ENCODE measurements at regions not wholly inside any gene's neighbourhood (a gene's known extent, or its start where the extent isn't known, plus 50 kb on each side); places are given as distances from the start of the nearest gene placed in this dataset.
"Not testable (repeated sequence)": the region's sequence is repeated elsewhere in the genome, so short reads cannot be mapped to it uniquely, and the experiment has no call there.

GRCh38 chr12:58336581-58337242 lies 395.3 kb downstream of the ATP23 start:
- intact Hi-C loops (cut with DNase I, micrococcal nuclease); ATAC-seq; POLR2A ChIA-PET; DNase-seq; H3K36me3 Mint-ChIP-seq (ENCODE audit: low read depth); CTCF ChIA-PET; H3K27ac Mint-ChIP-seq; H3K27me3 Mint-ChIP-seq; H3K4me1 Mint-ChIP-seq; H3K4me3 Mint-ChIP-seq; H3K9me3 Mint-ChIP-seq (ENCODE audit: low read depth): not testable (repeated sequence)

DNA sequence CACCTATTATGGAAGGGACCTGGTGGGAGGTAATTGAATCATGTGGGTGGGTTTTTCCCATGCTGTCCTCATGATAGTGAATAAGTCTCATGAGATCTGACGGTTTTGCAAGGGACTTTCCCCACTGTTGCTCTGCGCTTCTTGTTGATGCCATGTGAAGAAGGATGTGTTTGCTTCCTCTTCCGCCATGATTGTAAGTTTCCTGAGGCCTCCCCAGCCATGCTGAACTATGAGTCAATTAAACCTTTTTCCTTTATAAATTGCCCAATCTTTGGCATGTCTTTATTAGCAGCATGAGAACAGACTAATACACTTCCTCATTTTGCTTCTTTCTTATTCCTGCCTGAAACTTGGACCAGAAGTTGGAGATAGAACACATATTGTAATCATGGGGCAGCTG lies 396.2 kb downstream of the ATP23 start:
- H3K9me3 Mint-ChIP-seq (ENCODE audit: low read depth); H3K4me1 Mint-ChIP-seq; H3K27ac Mint-ChIP-seq; ATAC-seq; H3K27me3 Mint-ChIP-seq; DNase-seq; H3K4me3 Mint-ChIP-seq; CTCF ChIA-PET; POLR2A ChIA-PET; intact Hi-C loops (cut with DNase I, micrococcal nuclease); H3K36me3 Mint-ChIP-seq (ENCODE audit: low read depth): not testable (repeated sequence)

- Mint-ChIP-seq H3K36me3 (ENCODE audit: low read depth) (no peaks in the 10 kb centered on the region), H3K4me3 (no peak overlapping the region), H3K9me3 (ENCODE audit: low read depth) (no peaks in the 10 kb centered on the region), H3K27me3 (peaks cover 6% of the 10 kb centered on the region), H3K27ac (no peak overlapping the region), H3K4me1 (no peaks in the 10 kb centered on the region)
- CTCF ChIA-PET, result no interaction called here
- no peak for ATAC-seq
- DNase-seq, result no peak
- POLR2A ChIA-PET, result no interaction called here
- intact Hi-C loops (cut with DNase I, micrococcal nuclease), result no loop called here
These were observed 400.4 kb downstream of the ATP23 start for GRCh38 chr12:58341791-58342190.

GRCh38 chr12:58342736-58343135 lies 401.4 kb downstream of the ATP23 start:
- Mint-ChIP-seq H3K27me3 (peaks cover 6% of the 10 kb centered on the region), H3K36me3 (ENCODE audit: low read depth) (no peaks in the 10 kb centered on the region), H3K4me1 (no peaks in the 10 kb centered on the region), H3K27ac (no peak overlapping the region), H3K4me3 (no peak overlapping the region), H3K9me3 (ENCODE audit: low read depth) (no peaks in the 10 kb centered on the region)
- ChIA-PET CTCF (no interaction called here), POLR2A (no interaction called here)
- DNase-seq (no peak), ATAC-seq (no peak)
- intact Hi-C loops (cut with DNase I, micrococcal nuclease), result no loop called here

DNA sequence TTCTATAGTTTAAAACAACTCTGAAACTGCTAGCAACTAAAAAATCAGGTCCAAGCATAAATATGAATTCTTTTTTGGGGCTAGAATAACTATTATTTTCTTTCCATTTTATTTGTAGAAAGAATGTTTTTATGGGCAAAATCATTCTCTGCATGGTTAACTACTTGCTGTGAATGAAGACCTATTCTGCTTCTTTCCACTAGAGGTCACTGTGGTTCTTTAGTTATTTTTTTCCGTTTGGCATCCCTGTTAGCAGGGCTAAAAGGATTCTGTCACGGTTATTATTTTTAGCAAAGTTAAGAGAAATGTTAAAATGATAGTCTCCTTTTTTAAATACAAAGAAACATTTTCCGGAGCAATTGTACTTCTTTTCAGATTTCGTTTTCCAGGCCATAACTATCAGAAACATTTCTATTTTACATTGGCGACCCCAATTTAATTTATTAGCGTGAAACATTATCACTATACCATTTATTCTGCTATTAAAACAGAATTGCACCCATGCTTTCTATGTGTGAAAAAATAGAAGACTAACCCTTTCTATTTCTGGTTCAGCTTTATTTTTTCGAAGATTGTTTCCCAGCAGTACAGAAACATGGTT lies 404.8 kb downstream of the ATP23 start:
- DNase-seq, result no peak

DNA sequence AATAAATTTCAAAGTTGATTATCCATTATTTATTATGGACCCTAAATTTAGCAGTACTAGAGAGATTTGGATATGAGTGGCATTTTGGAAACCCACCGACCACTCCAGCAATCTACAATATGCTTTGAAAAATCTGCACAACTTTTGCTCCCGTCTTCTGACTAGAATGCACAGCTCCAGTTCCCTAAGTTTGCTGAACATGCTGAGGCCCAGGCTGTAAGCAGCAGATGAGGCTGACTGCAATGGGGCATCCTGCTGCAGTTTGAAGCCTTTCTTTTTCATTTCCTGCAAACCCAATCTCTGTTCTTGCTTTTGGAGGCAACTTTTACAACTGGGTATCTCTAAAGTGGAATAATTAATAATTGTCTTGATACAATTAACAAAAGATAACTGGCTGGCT lies 405.8 kb downstream of the ATP23 start:
- ATAC-seq, result no peak
- ChIA-PET POLR2A (no interaction called here), CTCF (interaction anchor here (0.9 to 2.0 kb wide), 3 partner anchors 43 to 97 kb away, joined by 3 to 11 read pairs (median 3); no protein-coding TSS in a partner anchor)
- peaks cover 3% of the 10 kb centered on the region for H3K9me3 Mint-ChIP-seq (ENCODE audit: low read depth)
- peaks cover 8% of the 10 kb centered on the region for H3K27me3 Mint-ChIP-seq
- H3K4me1 Mint-ChIP-seq, result no peaks in the 10 kb centered on the region
- H3K4me3 Mint-ChIP-seq, result no peak overlapping the region
- no peak for DNase-seq
- H3K36me3 Mint-ChIP-seq (ENCODE audit: low read depth), result no peaks in the 10 kb centered on the region
- no peak overlapping the region for H3K27ac Mint-ChIP-seq
- intact Hi-C loops (cut with DNase I, micrococcal nuclease), result loop anchor here (5.0 kb wide), 3 partner anchors 95 to 740 kb away; no protein-coding TSS in a partner anchor

More for the DNA sequence above, 404.8 kb downstream of the ATP23 start:
- H3K4me1 Mint-ChIP-seq, result no peaks in the 10 kb centered on the region
- ChIA-PET CTCF (interaction anchor here (0.7 to 2.0 kb wide), 4 partner anchors 19 to 98 kb away, joined by 3 to 11 read pairs (median 3); no protein-coding TSS in a partner anchor), POLR2A (no interaction called here)
- no peaks in the 10 kb centered on the region for H3K36me3 Mint-ChIP-seq (ENCODE audit: low read depth)
- H3K9me3 Mint-ChIP-seq (ENCODE audit: low read depth), result peaks cover 3% of the 10 kb centered on the region
- peaks cover 8% of the 10 kb centered on the region for H3K27me3 Mint-ChIP-seq
- H3K4me3 Mint-ChIP-seq, result no peak overlapping the region
- ATAC-seq, result no peak
- H3K27ac Mint-ChIP-seq, result no peak overlapping the region
- intact Hi-C loops (cut with DNase I, micrococcal nuclease), result loop anchor here (1.0 to 5.0 kb wide), 6 partner anchors 96 to 804 kb away; no protein-coding TSS in a partner anchor

DNA sequence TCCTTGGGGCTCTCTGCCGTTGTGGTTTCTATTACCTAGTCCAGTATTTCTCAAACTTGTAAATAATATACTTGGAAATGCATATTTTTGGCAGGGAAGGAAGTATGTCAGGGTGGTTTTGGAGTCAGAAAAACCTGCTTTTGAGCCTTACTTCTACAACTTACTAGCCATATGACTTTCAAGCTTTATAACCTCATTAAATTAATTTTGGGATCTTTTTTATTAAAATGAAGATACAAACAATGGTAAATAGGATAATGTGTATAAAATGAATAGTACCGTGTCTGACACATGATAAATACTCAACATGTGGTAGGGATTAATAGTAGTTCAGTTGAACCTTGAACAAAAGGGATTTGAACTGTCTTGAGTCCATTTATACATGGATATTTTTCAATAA lies 406.3 kb downstream of the ATP23 start:
- H3K27ac Mint-ChIP-seq, result no peak overlapping the region
- H3K27me3 Mint-ChIP-seq, result peaks cover 7% of the 10 kb centered on the region
- peaks cover 3% of the 10 kb centered on the region for H3K9me3 Mint-ChIP-seq (ENCODE audit: low read depth)
- no peak for DNase-seq
- POLR2A ChIA-PET, result no interaction called here
- CTCF ChIA-PET, result interaction anchor here (0.8 to 2.0 kb wide), 3 partner anchors 97 to 821 kb away, joined by 3 to 11 read pairs (median 3); no protein-coding TSS in a partner anchor
- ATAC-seq, result no peak
- intact Hi-C loops (cut with DNase I, micrococcal nuclease), result loop anchor here (5.0 kb wide), 3 partner anchors 95 to 740 kb away; no protein-coding TSS in a partner anchor
- no peaks in the 10 kb centered on the region for H3K36me3 Mint-ChIP-seq (ENCODE audit: low read depth)
- H3K4me3 Mint-ChIP-seq, result no peak overlapping the region
- H3K4me1 Mint-ChIP-seq, result no peaks in the 10 kb centered on the region

DNA sequence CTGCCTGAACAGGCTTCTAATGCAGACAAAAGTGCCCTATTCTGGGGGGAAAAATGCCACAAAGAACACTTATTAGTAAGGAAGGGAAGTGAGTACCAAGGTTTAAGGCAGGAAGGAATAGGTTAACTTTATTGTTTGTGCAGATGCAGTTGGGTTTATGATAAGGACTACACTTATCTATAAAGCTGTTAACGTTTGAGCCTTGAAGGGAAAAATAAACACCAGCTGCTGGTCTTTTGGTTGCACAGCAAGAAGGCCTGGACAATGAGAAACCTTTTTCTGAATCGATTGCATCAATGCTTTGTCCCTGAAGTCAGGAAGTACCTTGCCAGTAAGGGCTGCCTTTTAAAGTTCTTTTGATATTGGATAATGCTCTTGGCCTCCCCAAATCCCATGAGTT lies 407.8 kb downstream of the ATP23 start:
- H3K4me1 Mint-ChIP-seq, result no peaks in the 10 kb centered on the region

DNA sequence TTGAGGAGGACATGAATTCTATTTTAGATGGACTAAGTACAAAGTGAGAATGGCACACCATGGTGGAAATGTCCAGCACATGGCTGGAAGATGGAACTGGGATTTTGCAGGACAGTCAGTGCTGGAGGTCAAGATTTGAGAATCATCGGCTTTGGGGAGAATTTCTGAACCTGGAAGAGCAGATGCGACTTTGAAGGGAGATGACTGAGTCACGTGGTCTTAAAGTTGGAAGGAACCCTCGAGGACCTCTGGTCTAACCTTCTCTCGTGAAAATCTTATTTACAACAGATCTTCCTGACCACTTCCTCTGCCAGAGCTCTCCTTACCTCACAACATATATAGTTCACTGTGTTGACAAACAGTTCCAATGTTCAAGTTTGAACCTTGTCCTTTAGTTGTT lies 415.4 kb downstream of the ATP23 start:
- DNase-seq (no peak), ATAC-seq (no peak)
- ChIA-PET CTCF (interaction anchor here (1.5 kb wide), 1 partner anchor 27 kb away, joined by 3 read pairs; no protein-coding TSS in a partner anchor), POLR2A (no interaction called here)
- no peaks in the 10 kb centered on the region for H3K9me3 Mint-ChIP-seq (ENCODE audit: low read depth)
- H3K27me3 Mint-ChIP-seq, result peaks cover 10% of the 10 kb centered on the region
- no peaks in the 10 kb centered on the region for H3K4me1 Mint-ChIP-seq
- intact Hi-C loops (cut with DNase I, micrococcal nuclease), result no loop called here
- H3K27ac Mint-ChIP-seq, result no peak overlapping the region
- no peaks in the 10 kb centered on the region for H3K36me3 Mint-ChIP-seq (ENCODE audit: low read depth)
- H3K4me3 Mint-ChIP-seq, result no peak overlapping the region

More for the DNA sequence above, 407.8 kb downstream of the ATP23 start:
- ChIA-PET CTCF (interaction anchor here (0.7 to 0.8 kb wide), 2 partner anchors 33 to 816 kb away, joined by 3 read pairs; no protein-coding TSS in a partner anchor), POLR2A (no interaction called here)
- H3K4me3 Mint-ChIP-seq, result no peak overlapping the region
- no peak overlapping the region for H3K27ac Mint-ChIP-seq
- peaks cover 3% of the 10 kb centered on the region for H3K9me3 Mint-ChIP-seq (ENCODE audit: low read depth)
- intact Hi-C loops (cut with DNase I, micrococcal nuclease), result loop anchor here (5.0 kb wide), 3 partner anchors 93 to 738 kb away; no protein-coding TSS in a partner anchor
- DNase-seq, result no peak
- peaks cover 7% of the 10 kb centered on the region for H3K27me3 Mint-ChIP-seq
- no peaks in the 10 kb centered on the region for H3K36me3 Mint-ChIP-seq (ENCODE audit: low read depth)
- ATAC-seq, result no peak

- Mint-ChIP-seq H3K27ac (no peak overlapping the region), H3K4me3 (no peak overlapping the region), H3K9me3 (ENCODE audit: low read depth) (no peaks in the 10 kb centered on the region), H3K36me3 (ENCODE audit: low read depth) (no peaks in the 10 kb centered on the region), H3K4me1 (no peaks in the 10 kb centered on the region), H3K27me3 (peaks cover 10% of the 10 kb centered on the region)
- ChIA-PET POLR2A (no interaction called here), CTCF (interaction anchor here (1.5 kb wide), 1 partner anchor 27 kb away, joined by 3 read pairs; no protein-coding TSS in a partner anchor)
- ATAC-seq (no peak), DNase-seq (no peak)
- intact Hi-C loops (cut with DNase I, micrococcal nuclease), result no loop called here
These were observed 416.1 kb downstream of the ATP23 start for GRCh38 chr12:58357511-58357910.

GRCh38 chr12:58358369-58358768 lies 417.0 kb downstream of the ATP23 start:
- Mint-ChIP-seq H3K4me3 (no peak overlapping the region), H3K27me3 (peaks cover 8% of the 10 kb centered on the region), H3K27ac (no peak overlapping the region), H3K9me3 (ENCODE audit: low read depth) (no peaks in the 10 kb centered on the region), H3K36me3 (ENCODE audit: low read depth) (no peaks in the 10 kb centered on the region), H3K4me1 (no peaks in the 10 kb centered on the region)
- ChIA-PET POLR2A (no interaction called here), CTCF (interaction anchor here (0.7 to 1.5 kb wide), 2 partner anchors 9 to 242 kb away, joined by 3 read pairs; no protein-coding TSS in a partner anchor)
- intact Hi-C loops (cut with DNase I, micrococcal nuclease), result no loop called here
- ATAC-seq (no peak), DNase-seq (no peak)

GRCh38 chr12:58359084-58359483 lies 417.7 kb downstream of the ATP23 start:
- H3K36me3 Mint-ChIP-seq (ENCODE audit: low read depth), result no peaks in the 10 kb centered on the region
- no peaks in the 10 kb centered on the region for H3K4me1 Mint-ChIP-seq
- ATAC-seq, result no peak
- ChIA-PET CTCF (interaction anchor here (0.7 to 1.5 kb wide), 2 partner anchors 9 to 243 kb away, joined by 3 read pairs; no protein-coding TSS in a partner anchor), POLR2A (no interaction called here)
- no peaks in the 10 kb centered on the region for H3K9me3 Mint-ChIP-seq (ENCODE audit: low read depth)
- H3K4me3 Mint-ChIP-seq, result no peak overlapping the region
- no peak overlapping the region for H3K27ac Mint-ChIP-seq
- peaks cover 8% of the 10 kb centered on the region for H3K27me3 Mint-ChIP-seq
- DNase-seq, result no peak
- intact Hi-C loops (cut with DNase I, micrococcal nuclease), result no loop called here

Data from activated CD4-positive, alpha-beta T cell treated with anti-CD3 and anti-CD28 coated beads for 36 hours (primary cell).